ENCODE measurements at regions not wholly inside any gene's neighbourhood (a gene's known extent, or its start where the extent isn't known, plus 50 kb on each side); places are given as distances from the start of the nearest gene placed in this dataset.

DNA sequence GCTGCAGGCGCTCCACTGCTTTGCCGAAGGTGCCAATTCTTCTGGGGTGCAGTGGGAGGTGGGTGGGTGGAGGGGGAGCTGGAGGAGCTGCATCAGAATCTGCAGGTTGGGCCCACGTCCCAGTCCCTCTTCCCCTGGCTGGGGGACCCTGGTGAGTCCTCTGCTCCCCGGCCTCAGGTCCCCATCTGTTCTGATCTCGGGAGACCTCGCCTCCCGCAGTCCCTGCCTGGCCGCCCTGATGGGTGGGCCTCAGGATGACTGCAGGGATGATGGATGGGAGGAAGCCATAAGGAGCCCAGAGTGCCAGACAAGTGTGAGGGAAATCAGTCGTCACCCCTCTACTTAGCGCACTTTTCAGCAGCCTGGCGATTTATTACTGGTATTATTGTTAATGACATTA, 89.3 kb upstream of the PCBD1 start:
- no peak for TF ChIP-seq CTCF (IDR thresholded peaks at IDR 0.05)
- TF ChIP-seq POLR2A (IDR thresholded peaks at IDR 0.05), result no peak
